GM19372 (cell line): ENCODE measurements at regions not wholly inside any gene's neighbourhood (a gene's known extent, or its start where the extent isn't known, plus 50 kb on each side); places are given as distances from the start of the nearest gene placed in this dataset.
"Not testable (repeated sequence)": the region's sequence is repeated elsewhere in the genome, so short reads cannot be mapped to it uniquely, and the experiment has no call there.

Experiments
- ATAC-seq: cut with Tn5 transposase; IDR thresholded peaks from one replicate; pipeline ENCODE4 v1.9.1; 2021; ENCODE audit warnings: mild to moderate bottlenecking, low read depth, moderate library complexity; ENCODE audit not compliant: unreplicated experiment

- ATAC-seq, result no peak
Measured at GRCh38 chr13:44311011-44311780, 62.4 kb upstream of the SERP2 start.

- no peak for ATAC-seq
Measured at GRCh38 chr13:44312131-44312530, 61.5 kb upstream of the SERP2 start.

GRCh38 chr13:44312834-44313551, 60.6 kb upstream of the SERP2 start:
- no peak for ATAC-seq

- no peak for ATAC-seq
Measured at GRCh38 chr13:44313674-44314073, 60.0 kb upstream of the SERP2 start.

GRCh38 chr13:44314160-44314559, 59.5 kb upstream of the SERP2 start:
- ATAC-seq, result not testable (repeated sequence)

GRCh38 chr13:44317752-44318151, 55.9 kb upstream of the SERP2 start:
- ATAC-seq, result no peak

GRCh38 chr13:44318161-44318560, 55.5 kb upstream of the SERP2 start:
- no peak for ATAC-seq

- no peak for ATAC-seq
Measured at GRCh38 chr13:44320611-44321010, 53.0 kb upstream of the SERP2 start.

- ATAC-seq, result no peak
Measured at GRCh38 chr13:44321961-44322360, 51.7 kb upstream of the SERP2 start.

GRCh38 chr13:44322928-44323327, 50.7 kb upstream of the SERP2 start:
- ATAC-seq, result no peak

- ATAC-seq, result no peak
Measured at GRCh38 chr13:44323754-44324153, 49.9 kb upstream of the SERP2 start.
